GM19025 (cell line): ENCODE measurements at regions not wholly inside any gene's neighbourhood (a gene's known extent, or its start where the extent isn't known, plus 50 kb on each side); places are given as distances from the start of the nearest gene placed in this dataset.
"Not testable (repeated sequence)": the region's sequence is repeated elsewhere in the genome, so short reads cannot be mapped to it uniquely, and the experiment has no call there.

Experiments
- ATAC-seq: cut with Tn5 transposase; IDR thresholded peaks from one replicate; pipeline ENCODE4 v1.9.1; 2021; ENCODE audit warnings: mild to moderate bottlenecking, low read depth, moderate library complexity; ENCODE audit not compliant: unreplicated experiment

DNA sequence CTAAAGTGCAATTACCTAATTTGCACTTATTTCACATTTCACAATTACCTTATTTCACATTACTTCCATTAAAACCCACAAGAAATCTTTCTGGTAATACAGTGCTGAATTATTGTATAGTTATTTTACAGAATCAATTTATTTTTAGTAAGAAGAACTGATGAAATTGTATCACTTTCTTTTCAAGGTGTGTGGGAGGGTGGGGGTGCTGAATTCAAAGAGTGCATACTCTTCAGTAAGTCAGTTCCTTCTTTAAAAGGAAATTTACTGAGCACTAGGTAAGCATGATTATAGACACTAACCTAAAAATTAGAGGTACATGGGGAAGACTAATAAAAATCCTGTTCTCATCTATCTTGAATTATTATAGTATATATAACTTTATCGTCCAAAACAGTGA lies 731.6 kb upstream of the ADGRL4 start:
- ATAC-seq, result no peak

DNA sequence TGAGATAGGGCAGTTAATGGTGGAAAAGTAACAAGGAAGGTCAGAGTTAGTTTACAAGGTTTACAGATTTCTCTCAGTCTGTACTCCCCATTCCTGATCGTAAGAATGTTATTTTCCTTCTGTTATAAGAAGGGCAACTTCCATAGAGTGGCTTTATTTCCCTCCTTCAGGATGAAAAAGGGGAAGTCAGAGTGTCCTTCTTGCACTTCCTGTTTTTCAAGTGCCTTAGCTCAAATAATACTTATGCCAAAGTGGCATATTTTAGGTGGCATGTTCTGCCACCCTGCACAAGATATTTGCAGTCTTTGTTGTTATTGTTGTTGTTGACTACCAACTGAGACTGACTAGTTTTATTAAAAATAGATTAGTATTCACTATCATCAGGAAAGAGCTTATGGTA lies 730.7 kb upstream of the ADGRL4 start:
- no peak for ATAC-seq

DNA sequence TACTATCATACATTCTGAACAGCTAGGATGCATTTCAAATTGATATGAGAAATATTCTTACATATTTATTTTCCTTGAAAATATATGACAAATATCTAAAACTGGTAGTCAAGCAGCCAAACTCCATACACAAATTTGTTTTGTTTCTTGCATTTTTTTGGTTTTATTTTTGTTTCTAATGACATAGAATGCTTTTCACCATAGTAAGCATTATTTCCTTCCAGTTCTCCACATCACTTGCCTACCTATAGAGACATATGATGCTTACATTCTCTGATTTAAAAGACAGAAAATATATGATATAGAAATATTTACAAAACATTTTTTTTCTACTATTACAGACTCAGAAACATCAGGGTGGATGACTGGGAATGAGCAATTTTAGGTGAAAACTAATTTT lies 726.4 kb upstream of the ADGRL4 start:
- ATAC-seq, result no peak

DNA sequence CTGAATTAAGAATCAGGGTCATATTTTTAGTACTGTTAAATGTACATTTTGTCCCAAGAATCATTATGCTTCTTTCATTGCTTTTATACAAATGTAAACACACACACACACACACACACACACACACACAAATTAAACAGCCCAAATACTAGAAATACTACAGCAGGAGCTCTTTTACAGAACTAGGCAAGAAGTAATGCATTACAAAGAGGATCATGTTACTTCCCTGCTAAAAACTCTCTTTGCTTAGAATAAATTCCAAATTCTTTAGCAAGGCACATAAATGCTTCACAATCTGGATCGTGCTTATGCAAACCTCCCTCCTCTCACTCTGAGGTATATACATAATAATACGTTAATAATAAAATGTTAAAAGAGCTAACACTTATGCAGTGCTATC lies 720.4 kb upstream of the ADGRL4 start:
- ATAC-seq, result no peak

DNA sequence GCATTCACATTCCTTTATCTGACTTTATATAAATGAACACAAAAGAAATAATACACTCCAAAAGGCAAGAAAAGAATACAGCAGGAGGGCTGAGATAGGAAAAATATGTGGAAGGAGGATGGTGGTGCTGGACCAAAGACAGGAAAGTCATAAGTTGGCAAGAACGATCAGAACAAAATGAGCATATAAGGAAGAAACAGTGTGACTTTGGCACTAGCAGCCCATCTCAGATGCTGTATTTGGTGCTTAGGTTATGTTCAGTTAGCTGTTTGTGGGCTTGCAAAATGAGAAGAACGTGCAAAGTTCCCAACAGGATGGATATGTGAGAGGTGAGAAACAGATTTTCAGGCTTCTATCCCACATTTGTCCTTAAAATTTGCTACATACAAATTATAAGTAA lies 719.8 kb upstream of the ADGRL4 start:
- ATAC-seq, result no peak

DNA sequence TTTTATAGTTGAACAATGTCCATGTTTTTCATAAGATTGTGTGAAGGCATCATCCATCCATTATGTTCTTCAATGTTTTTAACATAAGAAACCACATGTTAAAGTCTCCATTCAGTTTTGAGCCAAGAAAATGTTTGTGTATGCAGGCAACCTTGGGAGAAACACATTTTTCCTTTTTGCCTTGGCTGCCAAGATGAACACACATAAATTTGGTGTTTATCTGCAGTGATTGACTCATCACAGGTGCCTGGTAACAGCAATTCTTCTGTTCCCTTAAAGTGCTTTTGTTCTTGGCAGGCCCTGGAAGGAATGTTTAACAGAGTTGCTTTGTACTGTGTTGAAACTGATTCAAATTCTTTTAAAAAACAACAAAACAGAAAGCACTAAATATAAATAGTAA lies 709.9 kb upstream of the ADGRL4 start:
- no peak for ATAC-seq

DNA sequence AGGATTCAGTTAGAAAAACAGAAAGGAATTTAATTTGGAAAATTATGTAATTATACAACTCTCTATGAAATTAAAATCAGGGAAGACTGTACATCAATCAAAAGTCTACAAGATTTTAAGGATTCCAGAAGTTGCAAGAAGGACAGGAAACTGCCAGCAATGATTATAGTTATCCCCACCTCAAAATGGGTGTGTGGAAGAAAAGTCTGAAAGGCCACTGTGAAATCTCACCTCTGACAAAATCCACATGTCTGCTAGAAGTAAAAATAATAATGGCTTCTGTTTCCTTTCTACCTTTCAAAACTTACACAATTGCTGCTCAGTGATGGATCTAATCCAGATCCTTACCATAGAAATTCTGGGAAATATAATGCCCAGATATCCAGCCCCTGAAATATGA lies 708.1 kb upstream of the ADGRL4 start:
- ATAC-seq, result no peak

DNA sequence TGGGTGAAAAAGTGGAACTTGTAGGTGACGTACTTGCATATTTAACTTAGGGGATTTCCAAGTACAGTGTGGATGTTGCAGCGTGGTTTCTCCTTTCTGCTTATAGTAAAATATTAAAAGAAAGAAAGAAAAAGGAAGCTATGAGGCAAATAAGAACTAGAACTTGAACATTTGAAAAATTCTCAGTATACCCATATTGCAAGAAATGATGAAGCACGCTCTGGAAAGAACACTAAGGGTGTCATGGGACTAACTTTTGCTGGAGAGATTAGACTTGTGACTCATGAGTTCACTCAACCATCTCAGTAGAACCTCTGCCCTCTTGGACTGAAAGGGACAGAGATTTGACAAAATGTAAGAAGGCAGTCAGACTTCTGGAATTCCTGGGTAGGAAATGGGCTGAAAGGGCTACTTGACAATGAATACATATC lies 704.5 kb upstream of the ADGRL4 start:
- ATAC-seq, result peak; percentile 82

DNA sequence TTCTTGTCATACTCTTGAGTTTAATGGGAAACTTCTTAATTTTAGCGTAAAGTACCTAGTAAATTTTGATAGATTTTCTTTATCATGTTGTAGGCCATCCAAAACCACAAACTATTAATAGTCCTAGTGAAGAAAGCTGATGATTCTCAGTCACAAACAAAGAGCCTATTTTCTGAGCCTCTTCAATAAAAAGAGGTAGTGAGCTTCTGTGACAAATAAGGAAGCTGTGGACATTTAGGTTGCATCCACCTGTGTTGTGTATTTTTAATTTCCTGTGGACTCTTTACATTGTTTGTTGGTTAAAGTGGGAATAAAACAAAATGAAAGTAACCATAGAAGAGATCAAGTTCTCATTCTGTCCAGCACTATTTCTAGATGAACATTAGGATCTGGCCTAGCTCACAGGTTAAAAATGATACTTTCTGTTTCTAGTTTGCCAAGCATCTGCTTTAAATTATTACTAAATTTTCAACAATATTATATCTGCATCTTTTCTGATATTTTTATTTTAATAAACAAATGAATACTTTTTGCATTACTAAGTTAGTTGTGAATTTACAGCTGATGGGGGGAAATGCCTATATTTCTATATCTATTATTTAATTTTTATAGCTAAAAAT lies 702.2 kb upstream of the ADGRL4 start:
- no peak for ATAC-seq

DNA sequence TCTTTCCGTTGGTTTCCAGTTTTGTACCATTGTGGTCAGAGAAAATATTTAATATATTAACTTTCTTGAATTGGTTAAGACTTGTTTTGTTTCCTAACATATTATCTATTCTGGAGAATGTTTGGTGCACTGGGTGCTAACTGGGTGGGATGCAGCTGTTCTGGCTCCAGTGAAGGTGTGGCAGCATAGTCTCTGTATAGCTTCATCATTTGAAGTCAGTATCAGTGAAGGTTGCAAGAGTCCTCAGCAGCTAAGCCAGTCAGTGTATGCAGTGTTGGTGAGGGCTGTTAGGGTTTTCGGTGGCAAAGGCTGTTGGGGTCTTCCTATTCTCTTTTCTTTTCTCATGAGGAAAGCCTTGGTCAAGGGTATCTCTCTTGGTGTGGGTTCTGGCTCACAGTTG lies 698.7 kb upstream of the ADGRL4 start:
- no peak for ATAC-seq

DNA sequence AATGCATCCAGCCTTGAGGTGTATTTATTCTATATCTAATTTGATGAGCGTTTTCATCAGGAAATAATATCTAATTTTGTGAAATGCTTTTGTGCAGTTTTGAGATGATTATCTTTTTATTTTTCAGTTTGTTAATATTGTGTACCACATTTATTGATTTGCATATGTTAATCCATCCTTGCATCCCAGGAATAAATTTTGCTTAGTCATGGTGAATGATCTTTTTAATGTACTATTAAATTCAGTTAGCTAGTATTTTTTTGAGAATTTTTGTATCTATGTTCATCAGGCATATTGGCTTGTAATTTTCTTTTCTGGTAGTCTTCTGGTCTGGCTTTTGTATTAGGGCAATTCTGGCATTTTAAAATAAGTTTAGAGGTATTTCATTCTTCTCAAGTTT lies 697.5 kb upstream of the ADGRL4 start:
- ATAC-seq, result no peak

DNA sequence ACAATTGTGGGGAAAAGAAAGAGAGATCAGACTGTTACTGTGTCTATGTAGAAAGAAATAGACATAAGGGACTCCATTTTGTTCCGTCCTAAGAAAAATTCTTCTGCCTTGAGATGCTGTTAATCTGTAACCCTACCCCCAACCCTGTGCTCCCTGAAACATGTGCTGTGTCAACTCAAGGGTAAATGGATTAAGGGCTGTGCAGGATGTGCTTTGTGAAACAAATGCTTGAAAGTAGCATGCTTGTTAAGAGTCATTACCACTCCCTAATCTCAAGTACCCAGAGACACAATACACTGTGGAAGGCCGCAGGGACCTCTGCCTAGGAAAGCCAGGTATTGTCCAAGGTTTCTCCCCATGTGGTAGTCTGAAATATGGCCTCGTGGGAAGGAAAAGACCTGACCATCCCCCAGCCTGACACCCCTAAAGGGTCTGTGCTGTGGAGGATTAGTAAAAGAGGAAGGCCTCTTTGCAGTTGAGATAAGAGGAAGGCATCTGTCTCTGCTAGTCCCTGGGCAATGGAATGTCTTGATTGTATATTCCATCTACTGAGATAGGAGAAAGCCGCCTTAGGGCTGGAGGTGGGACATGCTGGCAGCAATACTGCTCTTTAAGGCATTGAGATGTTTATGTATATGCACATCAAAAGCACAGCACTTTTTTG lies 695.9 kb upstream of the ADGRL4 start:
- ATAC-seq, result not testable (repeated sequence)

DNA sequence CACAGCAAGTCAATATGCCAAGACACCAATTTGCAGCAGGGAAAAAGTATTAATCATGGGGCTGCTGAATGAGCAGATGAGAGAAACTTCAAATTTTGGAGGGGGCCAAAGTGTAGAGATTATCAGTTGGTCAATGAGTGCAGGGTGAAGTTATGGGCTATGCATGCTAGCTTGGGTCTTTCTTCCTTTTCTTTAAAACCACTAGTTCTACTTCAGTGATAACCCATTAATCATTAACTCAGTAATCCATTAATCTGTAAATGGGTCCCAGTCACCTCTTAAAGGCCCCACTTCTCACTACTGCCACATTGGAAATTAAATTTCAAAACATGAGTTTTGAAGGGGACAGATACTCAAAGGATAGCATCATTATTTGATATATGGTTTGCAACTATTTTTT lies 688.6 kb upstream of the ADGRL4 start:
- ATAC-seq, result peak; percentile 87

DNA sequence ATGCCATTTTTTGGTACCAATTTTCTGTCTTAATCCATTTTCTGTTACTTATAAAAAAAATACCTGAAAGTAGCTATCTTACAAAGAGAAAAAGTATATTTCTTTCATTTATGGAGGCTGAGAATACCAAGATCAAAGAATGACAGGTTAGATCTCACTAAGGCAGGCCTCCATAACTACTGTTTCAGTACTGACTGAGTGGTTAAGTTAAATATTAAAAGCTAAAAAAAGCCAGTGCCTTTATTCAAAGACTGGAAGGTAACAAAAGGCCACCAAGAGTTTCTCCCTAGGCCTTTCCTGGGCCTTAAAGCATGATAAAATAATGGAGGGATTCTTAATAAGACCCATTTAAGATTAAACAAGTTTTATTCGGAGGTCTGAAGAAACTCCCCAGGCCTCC lies 687.7 kb upstream of the ADGRL4 start:
- ATAC-seq, result peak; percentile 44

DNA sequence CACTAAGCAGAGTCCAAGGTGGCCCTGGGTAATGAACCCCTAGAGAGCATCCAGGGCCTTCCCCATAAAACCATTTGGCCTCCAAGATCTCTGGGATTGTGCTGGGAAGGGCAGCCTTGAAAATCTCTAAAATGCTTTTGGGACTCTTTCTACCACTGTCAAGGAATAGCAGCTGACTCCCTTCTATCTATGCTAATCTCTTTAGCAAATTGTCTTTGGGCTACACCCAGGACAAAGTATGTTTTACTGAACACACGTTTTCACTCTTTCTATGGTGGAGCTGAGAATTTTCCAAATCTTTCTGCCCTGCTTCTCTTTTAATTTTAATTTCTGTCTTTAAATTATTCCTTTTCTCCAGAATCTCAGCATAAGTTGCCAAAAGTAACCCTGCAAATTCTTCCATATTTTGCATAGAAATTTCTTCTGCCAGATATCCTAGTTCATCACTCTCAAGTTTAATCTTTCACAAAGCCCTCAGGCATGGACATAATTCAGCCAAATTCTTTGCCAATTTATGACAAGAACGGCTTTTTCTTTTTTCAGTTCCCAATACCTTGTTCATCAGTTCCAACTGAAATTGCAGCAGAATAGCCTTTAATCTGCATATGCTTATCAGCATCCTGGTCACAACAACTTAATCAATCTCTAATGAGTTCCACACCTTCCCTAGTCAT lies 687.0 kb upstream of the ADGRL4 start:
- no peak for ATAC-seq

DNA sequence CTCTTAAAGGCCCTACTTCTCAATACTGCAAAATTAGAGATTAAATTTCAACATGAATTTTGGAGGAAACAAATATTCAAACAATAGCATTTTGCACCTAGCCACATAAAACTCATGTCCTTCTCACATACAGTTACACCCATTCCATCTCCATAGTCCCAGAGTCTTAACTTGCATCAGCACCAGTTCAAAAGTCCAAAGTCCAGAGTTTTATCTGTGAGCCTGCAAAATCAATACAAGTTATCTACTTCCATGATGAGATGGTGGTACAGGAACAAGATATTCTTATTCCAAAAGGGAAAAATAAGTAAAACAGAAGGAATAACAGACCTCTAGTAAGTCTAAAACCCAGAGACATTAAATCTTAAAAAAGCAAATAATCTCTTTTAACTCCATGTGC lies 686.0 kb upstream of the ADGRL4 start:
- no peak for ATAC-seq

DNA sequence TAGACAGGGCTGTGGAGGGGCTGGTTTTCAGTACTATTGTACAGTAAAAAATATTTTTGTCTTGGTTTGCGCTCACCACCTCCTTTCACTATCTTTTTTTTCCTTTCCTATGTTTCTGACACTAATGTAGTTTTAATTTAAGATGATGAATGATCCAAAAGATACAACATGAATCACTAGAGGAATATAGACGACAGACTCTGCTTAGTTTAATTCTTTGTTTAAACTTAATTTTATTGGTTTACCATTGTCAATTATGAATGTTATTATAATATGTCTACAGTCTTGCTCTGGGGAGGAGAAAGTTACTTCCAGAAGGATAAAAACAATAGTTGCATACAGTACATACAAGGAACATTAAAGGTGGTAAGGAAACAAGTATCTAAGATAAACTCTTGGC lies 682.4 kb upstream of the ADGRL4 start:
- ATAC-seq, result no peak

DNA sequence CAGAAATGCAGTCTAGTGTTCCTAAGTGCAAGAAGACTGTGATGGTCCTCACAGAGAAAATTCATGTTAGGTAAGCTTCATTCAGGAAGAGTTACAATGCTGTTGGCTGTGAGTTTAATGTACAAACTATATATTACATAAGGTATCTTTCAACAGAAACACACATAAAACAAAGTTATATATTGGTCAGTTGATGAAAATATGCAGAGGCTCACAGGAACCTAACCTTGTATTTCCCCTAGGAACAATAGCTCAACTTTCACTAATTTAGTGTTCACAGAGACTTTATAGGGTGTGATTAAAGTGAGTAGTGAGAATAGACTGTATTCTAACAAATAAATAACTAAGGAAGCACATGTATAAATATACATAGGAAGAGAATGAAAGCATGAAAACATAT lies 676.9 kb upstream of the ADGRL4 start:
- no peak for ATAC-seq

DNA sequence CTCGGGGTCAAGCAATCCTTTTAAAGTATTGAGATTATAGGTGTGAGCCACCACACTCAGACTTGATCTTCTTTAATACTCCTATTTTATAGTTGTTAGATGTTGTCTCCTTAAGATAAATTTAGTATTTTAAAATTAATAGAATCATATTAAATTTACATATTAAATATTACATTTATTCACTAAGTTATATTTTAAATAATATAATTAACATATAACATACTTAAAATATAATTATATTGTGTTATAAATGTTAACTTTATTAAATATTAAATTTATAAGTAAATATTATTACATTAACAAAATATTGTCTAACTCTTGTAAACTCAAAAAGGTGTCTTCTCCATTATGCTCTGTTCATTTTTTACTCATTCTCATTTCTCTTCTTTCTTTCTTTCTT lies 675.9 kb upstream of the ADGRL4 start:
- ATAC-seq, result no peak

DNA sequence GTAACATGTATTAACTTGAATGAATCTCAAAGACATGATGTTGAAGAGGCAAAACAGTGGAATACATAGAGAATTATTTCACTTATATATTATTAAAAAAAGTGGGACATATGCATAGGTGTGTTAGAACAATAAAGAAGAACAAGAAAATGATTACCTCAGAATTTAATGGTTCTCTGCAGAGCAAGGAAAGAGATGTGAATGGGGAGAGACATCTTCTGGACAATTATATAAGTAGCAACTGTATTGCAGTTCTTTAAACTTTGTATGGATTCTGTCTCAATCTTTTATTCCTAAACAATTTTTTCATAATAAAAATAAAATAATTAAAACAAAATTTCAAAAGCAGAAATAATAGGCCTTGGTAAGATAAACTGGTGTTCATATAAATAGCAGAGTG lies 674.9 kb upstream of the ADGRL4 start:
- ATAC-seq, result no peak

DNA sequence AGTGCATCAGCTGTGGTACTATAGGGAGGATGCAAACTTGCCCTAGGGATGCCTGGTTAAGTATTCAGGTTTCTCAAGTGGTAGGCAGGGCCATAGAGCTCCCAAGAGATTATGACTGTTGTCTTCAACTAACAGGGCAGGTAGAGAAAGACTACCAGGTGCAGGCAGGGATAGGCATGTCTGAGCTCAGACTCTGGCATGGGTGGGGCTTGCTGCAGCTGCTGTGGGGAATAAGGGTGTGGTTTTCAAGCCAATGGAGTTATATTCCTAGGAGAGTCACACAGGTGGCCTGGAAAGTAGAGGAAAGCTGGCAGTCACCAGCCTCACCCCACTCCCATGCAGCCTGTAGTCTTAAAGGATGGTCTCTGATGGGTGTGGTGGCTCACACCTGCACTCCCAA lies 673.4 kb upstream of the ADGRL4 start:
- ATAC-seq, result no peak
